ENCODE measurements at regions not wholly inside any gene's neighbourhood (a gene's known extent, or its start where the extent isn't known, plus 50 kb on each side); places are given as distances from the start of the nearest gene placed in this dataset.
A peak's percentile ranks its signal among the peaks of the same experiment; 100 is the strongest.

- TF ChIP-seq CTCF (IDR thresholded peaks at IDR 0.05; ENCODE audit: low read depth, low read length): no peak
- H3K4me3 ChIP-seq (ENCODE audit: low read depth, low read length): no peak overlapping the region
- no peaks in the 10 kb centered on the region for H3K27me3 ChIP-seq (ENCODE audit: insufficient read depth, low read depth, severe bottlenecking)
- no peak for DNase-seq
- H3K36me3 ChIP-seq: no peaks in the 10 kb centered on the region
- no peaks in the 10 kb centered on the region for H3K9me3 ChIP-seq (ENCODE audit: severe bottlenecking)
- no peak overlapping the region for H3K27ac ChIP-seq
Observed at GRCh38 chr11:29751618-29752017, 265.2 kb downstream of the KCNA4 start.

- TF ChIP-seq CTCF (IDR thresholded peaks at IDR 0.05; ENCODE audit: low read depth, low read length): no peak
- Histone ChIP-seq H3K36me3 (no peaks in the 10 kb centered on the region), H3K27me3 (ENCODE audit: insufficient read depth, low read depth, severe bottlenecking) (no peaks in the 10 kb centered on the region), H3K9me3 (ENCODE audit: severe bottlenecking) (no peaks in the 10 kb centered on the region), H3K4me3 (ENCODE audit: low read depth, low read length) (no peak overlapping the region), H3K27ac (peak overlapping the region; percentile 26)
- DNase-seq: peak; percentile 64
Observed at GRCh38 chr11:29750392-29750791, 266.4 kb downstream of the KCNA4 start.

DNA sequence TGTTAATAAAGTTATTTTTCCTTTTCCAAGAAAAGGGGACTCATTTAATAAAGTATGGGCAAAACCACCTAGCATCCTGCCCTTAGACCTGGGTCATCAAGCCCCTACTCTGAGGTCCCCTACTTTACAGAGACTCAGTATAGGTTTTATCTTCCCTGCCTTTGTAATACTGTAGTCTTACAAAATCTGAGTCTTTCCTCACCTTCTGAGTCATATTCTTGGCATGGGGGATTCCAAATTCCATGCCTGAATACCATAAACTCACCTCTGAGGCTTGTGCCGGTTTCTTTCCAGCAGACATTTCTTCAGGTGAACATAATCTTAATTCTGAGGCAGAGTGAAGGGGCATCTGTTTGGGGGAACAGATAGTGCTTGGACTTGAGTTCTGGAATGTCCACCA, 282.5 kb downstream of the KCNA4 start:
- Histone ChIP-seq H3K27ac (no peak overlapping the region), H3K9me3 (ENCODE audit: severe bottlenecking) (no peaks in the 10 kb centered on the region), H3K4me3 (ENCODE audit: low read depth, low read length) (no peak overlapping the region), H3K36me3 (no peaks in the 10 kb centered on the region), H3K27me3 (ENCODE audit: insufficient read depth, low read depth, severe bottlenecking) (no peaks in the 10 kb centered on the region)
- TF ChIP-seq CTCF (IDR thresholded peaks at IDR 0.05; ENCODE audit: low read depth, low read length): no peak
- DNase-seq: no peak

DNA sequence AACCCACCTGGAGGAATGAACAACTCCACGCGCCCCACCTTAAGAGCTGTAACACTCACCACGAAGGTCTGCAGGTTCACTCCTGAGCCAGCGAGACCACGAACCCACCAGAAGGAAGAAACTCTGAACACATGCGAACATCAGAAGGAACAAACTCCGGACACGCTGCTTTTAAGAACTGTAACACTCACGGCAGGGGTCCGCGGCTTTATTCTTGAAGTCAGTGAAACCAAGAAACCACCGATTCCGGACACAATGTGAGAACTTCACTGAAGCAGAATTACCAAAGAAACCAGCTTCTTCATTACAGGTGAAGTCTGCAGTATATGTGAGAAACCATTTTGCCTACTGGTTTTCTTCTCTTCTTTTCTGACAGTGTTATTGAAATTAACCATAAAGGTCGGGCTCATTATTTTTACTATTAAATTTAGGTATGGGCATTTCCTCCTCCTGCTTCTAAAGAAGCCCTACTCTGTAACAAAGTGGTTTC, 303.0 kb downstream of the KCNA4 start:
- H3K4me3 ChIP-seq (ENCODE audit: low read depth, low read length): no peak overlapping the region
- TF ChIP-seq CTCF (IDR thresholded peaks at IDR 0.05; ENCODE audit: low read depth, low read length): no peak
- no peak for DNase-seq
- no peaks in the 10 kb centered on the region for H3K27me3 ChIP-seq (ENCODE audit: insufficient read depth, low read depth, severe bottlenecking)
- no peaks in the 10 kb centered on the region for H3K36me3 ChIP-seq
- no peaks in the 10 kb centered on the region for H3K9me3 ChIP-seq (ENCODE audit: severe bottlenecking)
- H3K27ac ChIP-seq: no peak overlapping the region

- TF ChIP-seq CTCF (IDR thresholded peaks at IDR 0.05; ENCODE audit: low read depth, low read length): no peak
- H3K27ac ChIP-seq: no peak overlapping the region
- H3K9me3 ChIP-seq (ENCODE audit: severe bottlenecking): no peaks in the 10 kb centered on the region
- no peak overlapping the region for H3K4me3 ChIP-seq (ENCODE audit: low read depth, low read length)
- H3K36me3 ChIP-seq: no peaks in the 10 kb centered on the region
- no peak for DNase-seq
- H3K27me3 ChIP-seq (ENCODE audit: insufficient read depth, low read depth, severe bottlenecking): no peaks in the 10 kb centered on the region
Observed at GRCh38 chr11:29712616-29713015, 304.2 kb downstream of the KCNA4 start.

DNA sequence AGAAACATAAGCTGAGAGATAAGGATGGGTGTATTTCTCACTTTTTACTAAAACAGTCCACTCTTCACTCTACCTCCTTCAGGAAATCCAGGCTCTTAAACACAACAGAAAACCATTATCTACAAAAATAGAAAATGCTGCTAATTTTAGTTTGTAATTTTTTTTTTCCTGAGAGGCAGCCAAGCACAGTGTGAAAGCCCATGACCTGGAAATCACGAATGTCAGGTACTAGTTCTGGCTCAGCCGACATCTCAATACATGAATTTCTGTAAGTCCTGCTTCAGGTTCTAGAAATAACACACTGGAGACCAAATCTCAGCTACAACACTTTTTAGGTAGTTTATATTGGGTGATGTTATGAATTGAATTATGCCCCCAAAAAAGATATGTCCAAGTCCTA, 308.9 kb downstream of the KCNA4 start:
- Histone ChIP-seq H3K4me3 (ENCODE audit: low read depth, low read length) (no peak overlapping the region), H3K9me3 (ENCODE audit: severe bottlenecking) (no peaks in the 10 kb centered on the region), H3K27ac (no peak overlapping the region), H3K27me3 (ENCODE audit: insufficient read depth, low read depth, severe bottlenecking) (no peaks in the 10 kb centered on the region), H3K36me3 (no peaks in the 10 kb centered on the region)
- no peak for DNase-seq
- TF ChIP-seq CTCF (IDR thresholded peaks at IDR 0.05; ENCODE audit: low read depth, low read length): no peak
